Transverse colon (tissue), 3 donors: ENCODE measurements at regions not wholly inside any gene's neighbourhood (a gene's known extent, or its start where the extent isn't known, plus 50 kb on each side); places are given as distances from the start of the nearest gene placed in this dataset.

Experiments used
- EP300 ChIP-seq: sonication (generic); formaldehyde crosslinking; IDR thresholded peaks from one replicate; pipeline ENCODE4 v1.6.1; 2017; ENCODE audit warnings: antibody characterized with exemption, low read depth
- TF ChIP-seq, protein P1 (sequence below), 5 experiments: fragments of 200-600 bp in 3 of 5; fragments of 450-650 bp in 2 of 5; sonication (generic) in 3 of 5; IDR thresholded peaks; 1 replicate in 2 of 5; 2 replicates in 3 of 5; pipeline ENCODE4 v1.5.1; 2016 to 2017; ENCODE audit warnings: antibody characterized with exemption in 5 of 5, inconsistent platforms in 3 of 5, mild to moderate bottlenecking in 2 of 5, moderate library complexity in 1 of 5

DNA sequence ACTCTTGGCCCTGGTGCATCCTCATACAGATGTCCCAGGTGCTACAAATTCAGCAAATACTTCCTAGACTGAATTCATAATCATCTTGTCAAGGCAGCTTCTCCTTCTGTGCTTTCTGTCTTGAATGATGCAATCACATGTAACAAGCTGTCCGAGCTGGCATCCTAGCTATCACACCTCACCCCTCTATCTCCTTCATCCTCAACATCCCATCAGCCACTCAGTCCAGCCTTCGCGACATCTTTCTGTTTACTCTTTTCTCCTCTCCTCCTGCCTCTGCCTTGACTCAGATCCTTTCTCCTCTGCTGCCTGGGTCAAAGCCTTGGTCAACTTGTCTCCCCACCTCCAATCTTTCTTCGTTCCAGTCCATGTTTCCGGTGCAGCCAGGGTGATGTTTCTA is 240.4 kb upstream of the CELF2 start:
- TF ChIP-seq EP300 = no peak
- TF ChIP-seq, protein P1, sequence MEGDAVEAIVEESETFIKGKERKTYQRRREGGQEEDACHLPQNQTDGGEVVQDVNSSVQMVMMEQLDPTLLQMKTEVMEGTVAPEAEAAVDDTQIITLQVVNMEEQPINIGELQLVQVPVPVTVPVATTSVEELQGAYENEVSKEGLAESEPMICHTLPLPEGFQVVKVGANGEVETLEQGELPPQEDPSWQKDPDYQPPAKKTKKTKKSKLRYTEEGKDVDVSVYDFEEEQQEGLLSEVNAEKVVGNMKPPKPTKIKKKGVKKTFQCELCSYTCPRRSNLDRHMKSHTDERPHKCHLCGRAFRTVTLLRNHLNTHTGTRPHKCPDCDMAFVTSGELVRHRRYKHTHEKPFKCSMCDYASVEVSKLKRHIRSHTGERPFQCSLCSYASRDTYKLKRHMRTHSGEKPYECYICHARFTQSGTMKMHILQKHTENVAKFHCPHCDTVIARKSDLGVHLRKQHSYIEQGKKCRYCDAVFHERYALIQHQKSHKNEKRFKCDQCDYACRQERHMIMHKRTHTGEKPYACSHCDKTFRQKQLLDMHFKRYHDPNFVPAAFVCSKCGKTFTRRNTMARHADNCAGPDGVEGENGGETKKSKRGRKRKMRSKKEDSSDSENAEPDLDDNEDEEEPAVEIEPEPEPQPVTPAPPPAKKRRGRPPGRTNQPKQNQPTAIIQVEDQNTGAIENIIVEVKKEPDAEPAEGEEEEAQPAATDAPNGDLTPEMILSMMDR (IDR thresholded peaks at IDR 0.05) = no peak
